D721Med (cell line): ENCODE measurements at regions not wholly inside any gene's neighbourhood (a gene's known extent, or its start where the extent isn't known, plus 50 kb on each side); places are given as distances from the start of the nearest gene placed in this dataset.

Experiments used
- DNase-seq: peaks from one replicate; pipeline ENCODE4 v3.0.0; 2011; ENCODE audit warnings: low spot score; ENCODE audit not compliant: insufficient read length
- FAIRE-seq: peaks from 2 replicates; lab custom pipeline; 2011; peaks lifted over from hg19 to GRCh38; lab: Jason Lieb, UNC
- CTCF ChIP-seq: IDR thresholded peaks from 2 replicates; pipeline ENCODE4 v1.5.1; 2012; ENCODE audit warnings: mild to moderate bottlenecking, control low read depth; ENCODE audit not compliant: insufficient read depth; ENCODE audit errors: missing control alignments

GRCh38 chr1:87840767-87841166 lies 512.1 kb downstream of the LMO4 start:
- TF ChIP-seq CTCF = no peak
- FAIRE-seq = no peak
- DNase-seq = no peak

GRCh38 chr1:87841332-87841731 lies 512.7 kb downstream of the LMO4 start:
- peak; percentile 76 for FAIRE-seq
- no peak for DNase-seq
- TF ChIP-seq CTCF = no peak

GRCh38 chr1:87842156-87842555 lies 513.5 kb downstream of the LMO4 start:
- DNase-seq (no peak), FAIRE-seq (no peak)
- TF ChIP-seq CTCF = no peak

GRCh38 chr1:87844251-87844650 lies 515.6 kb downstream of the LMO4 start:
- FAIRE-seq (no peak), DNase-seq (no peak)
- TF ChIP-seq CTCF = no peak

GRCh38 chr1:87851490-87851889 lies 522.8 kb downstream of the LMO4 start:
- no peak for FAIRE-seq

GRCh38 chr1:87852410-87853161 lies 523.9 kb downstream of the LMO4 start:
- DNase-seq (no peak), FAIRE-seq (no peak)

More at GRCh38 chr1:87851490-87851889, 522.8 kb downstream of the LMO4 start:
- TF ChIP-seq CTCF = no peak
- DNase-seq = no peak

More at GRCh38 chr1:87852410-87853161, 523.9 kb downstream of the LMO4 start:
- TF ChIP-seq CTCF = no peak
